ENCODE measurements at regions not wholly inside any gene's neighbourhood (a gene's known extent, or its start where the extent isn't known, plus 50 kb on each side); places are given as distances from the start of the nearest gene placed in this dataset.
"Not testable (repeated sequence)": the region's sequence is repeated elsewhere in the genome, so short reads cannot be mapped to it uniquely, and the experiment has no call there.

GRCh38 chr3:177804646-177805045 is 607.4 kb upstream of the TBL1XR1 start:
- DNase-seq, result no peak

- no peak for DNase-seq
Measured at GRCh38 chr3:177807150-177807875, 610.0 kb upstream of the TBL1XR1 start.

- DNase-seq, result not testable (repeated sequence)
Measured at GRCh38 chr3:177808928-177809478, 611.7 kb upstream of the TBL1XR1 start.

- no peak for DNase-seq
Measured at GRCh38 chr3:177810162-177810623, 612.9 kb upstream of the TBL1XR1 start.

- no peak for DNase-seq
Measured at GRCh38 chr3:177811112-177811511, 613.8 kb upstream of the TBL1XR1 start.

GRCh38 chr3:177811835-177812234 is 614.6 kb upstream of the TBL1XR1 start:
- DNase-seq, result no peak

- no peak for DNase-seq
Measured at GRCh38 chr3:177812492-177812891, 615.2 kb upstream of the TBL1XR1 start.

GRCh38 chr3:177813322-177813721 is 616.0 kb upstream of the TBL1XR1 start:
- DNase-seq, result no peak

GRCh38 chr3:177816667-177817208 is 619.5 kb upstream of the TBL1XR1 start:
- no peak for DNase-seq

- no peak for DNase-seq
Measured at GRCh38 chr3:177817751-177818150, 620.5 kb upstream of the TBL1XR1 start.

- DNase-seq, result no peak
Measured at GRCh38 chr3:177818712-177819240, 621.5 kb upstream of the TBL1XR1 start.

GRCh38 chr3:177820683-177821316 is 623.5 kb upstream of the TBL1XR1 start:
- DNase-seq, result no peak

- no peak for DNase-seq
Measured at GRCh38 chr3:177822681-177823096, 625.4 kb upstream of the TBL1XR1 start.

- DNase-seq, result no peak
Measured at GRCh38 chr3:177823701-177824189, 626.5 kb upstream of the TBL1XR1 start.

GRCh38 chr3:177824190-177824786 is 627.0 kb upstream of the TBL1XR1 start:
- no peak for DNase-seq

- no peak for DNase-seq
Measured at GRCh38 chr3:177824841-177825240, 627.6 kb upstream of the TBL1XR1 start.

GRCh38 chr3:177826253-177826652 is 629.0 kb upstream of the TBL1XR1 start:
- DNase-seq, result no peak

- DNase-seq, result no peak
Measured at GRCh38 chr3:177827511-177828207, 630.4 kb upstream of the TBL1XR1 start.

GRCh38 chr3:177828208-177828565 is 630.9 kb upstream of the TBL1XR1 start:
- DNase-seq, result no peak

- no peak for DNase-seq
Measured at GRCh38 chr3:177830411-177830849, 633.1 kb upstream of the TBL1XR1 start.

- no peak for DNase-seq
Measured at GRCh38 chr3:177831361-177831760, 634.1 kb upstream of the TBL1XR1 start.

- no peak for DNase-seq
Measured at GRCh38 chr3:177832880-177833279, 635.6 kb upstream of the TBL1XR1 start.
